Psoas muscle (tissue), 7 donors: ENCODE measurements at regions not wholly inside any gene's neighbourhood (a gene's known extent, or its start where the extent isn't known, plus 50 kb on each side); places are given as distances from the start of the nearest gene placed in this dataset.

Experiments
- ATAC-seq, 4 donors: fragments of 200-7000 bp; cut with Tn5 transposase; one replicate each; pipeline ENCODE4 v1.9.1; 2020; ENCODE audit warnings: moderate library complexity in 3 of 4, mild to moderate bottlenecking in 2 of 4
- DNase-seq, 2 donors: peaks; one replicate each; pipeline ENCODE4 v3.0.0-alpha.2; 2020
- H3K27ac ChIP-seq: fragments of 200-600 bp; one replicate; pipeline ENCODE4 v1.8.0; 2022
- H3K27me3 ChIP-seq, 3 donors: fragments of 200-600 bp in 1 of 3; one replicate each; pipeline versions ENCODE4 v1.6.1 to v1.8.0; 2013 to 2022; ENCODE audit warnings: low read length in 2 of 3, mild to moderate bottlenecking in 2 of 3, moderate library complexity in 1 of 3; ENCODE audit not compliant: insufficient read depth in 3 of 3
- H3K36me3 ChIP-seq, 2 donors: fragments of 200-600 bp in 1 of 2; one replicate each; pipeline versions ENCODE4 v1.6.1 to v1.8.0; 2013 to 2022; ENCODE audit warnings: low read depth in 1 of 2, mild to moderate bottlenecking in 1 of 2, moderate library complexity in 1 of 2; ENCODE audit not compliant: insufficient read depth in 1 of 2
- H3K4me1 ChIP-seq: fragments of 200-600 bp; one replicate; pipeline ENCODE4 v1.8.0; 2022
- H3K4me3 ChIP-seq: fragments of 200-600 bp; one replicate; pipeline ENCODE4 v1.8.0; 2022; ENCODE audit warnings: mild to moderate bottlenecking
- H3K9me3 ChIP-seq: fragments of 200-600 bp; one replicate; pipeline ENCODE4 v1.8.0; 2022
- CTCF ChIP-seq: fragments of 200-600 bp; IDR thresholded peaks from one replicate; pipeline ENCODE4 v1.8.0; 2022; ENCODE audit warnings: antibody characterized with exemption
- WGBS, 3 donors: extraction: QIAGEN DNeasy Blood & Tissue Kit; methylation state at CpG; one replicate each; pipeline versions ENCODE4 v1.1.6 to v1.1.7; 2013; 5-methylcytosine and 5-hydroxymethylcytosine counted together
- intact Hi-C, 2 donors: fragments of 100-400 bp; cut with DNase I; formaldehyde crosslinking; loops; one replicate each; pipeline versions ENCODE4 v1.11.0 to v1.14.2; 2022
- donor health status: healthy with polysubstance abuse.
- donor health status: DM: no; HTN: no; CAD: no; lungs with moderate emphysema.
- donor health status: Bipolar disorder and iron deficiency.
- donor health status: healthy.
- donor health status: DM: yes; HTN: yes; CAD: no.
- donor health status: DM: no; HTN: no; CAD: no.
- donor health status: DM: yes; HTN: yes; CAD: no.

- Histone ChIP-seq H3K4me3 (no peak overlapping the region), H3K4me1 (peaks cover 5% of the 10 kb centered on the region), H3K27ac (no peak overlapping the region), H3K9me3 (no peaks in the 10 kb centered on the region), H3K27me3 (peaks cover 0 to 2% (median 0%) of the 10 kb centered on the region in 3 donors), H3K36me3 (no peaks in the 10 kb centered on the region)
- DNase-seq (no peak), ATAC-seq (no peak)
- TF ChIP-seq CTCF: no peak
- WGBS, 3 donors: 81 to 90% (median 83%) methylated on average over 1 of the region's 1 CpG
- intact Hi-C loops: no loop called here
These were observed 55.1 kb upstream of the LOC128125822 start for GRCh38 chr6:63517221-63517620.

- Histone ChIP-seq H3K9me3 (no peaks in the 10 kb centered on the region), H3K27ac (no peak overlapping the region), H3K4me1 (peaks cover 5% of the 10 kb centered on the region), H3K4me3 (no peak overlapping the region), H3K27me3 (no peaks in the 10 kb centered on the region), H3K36me3 (no peaks in the 10 kb centered on the region)
- intact Hi-C loops: no loop called here
- no peak for TF ChIP-seq CTCF
- no peak for DNase-seq
- no peak for ATAC-seq
These were observed 50.6 kb upstream of the LOC128125822 start for GRCh38 chr6:63521475-63522210.
